Pancreas (tissue), 10 donors: ENCODE measurements at regions not wholly inside any gene's neighbourhood (a gene's known extent, or its start where the extent isn't known, plus 50 kb on each side); places are given as distances from the start of the nearest gene placed in this dataset.

Experiments
- ATAC-seq, 4 donors: fragments of 200-7000 bp; cut with Tn5 transposase; one replicate each; pipeline versions ENCODE4 v1.8.0 to v1.9.1; 2020; ENCODE audit warnings: mild to moderate bottlenecking in 4 of 4, moderate library complexity in 4 of 4
- DNase-seq, 6 donors: peaks; one replicate each; pipeline ENCODE4 v3.0.0-alpha.2; 2020
- FAIRE-seq: peaks from 2 replicates; lab custom pipeline; 2012; peaks lifted over from hg19 to GRCh38; lab: Jason Lieb, UNC
- H3K27ac ChIP-seq, 4 donors: fragments of 200-600 bp; sonication (generic); 1 replicate in 3 of 4; 2 replicates in 1 of 4; pipeline versions ENCODE4 v1.5.0 to v1.8.0; 2020
- H3K27me3 ChIP-seq, 4 donors: fragments of 200-600 bp; one replicate each; pipeline ENCODE4 v1.8.0; 2021
- H3K36me3 ChIP-seq, 3 donors: fragments of 200-600 bp; sonication (generic) in 1 of 3; one replicate each; pipeline versions ENCODE4 v1.5.0 to v1.8.0; 2020 to 2021
- H3K4me1 ChIP-seq, 3 donors: fragments of 200-600 bp; one replicate each; pipeline ENCODE4 v1.8.0; 2021
- H3K4me3 ChIP-seq, 4 donors: fragments of 200-600 bp; sonication (generic) in 2 of 4; one replicate each; pipeline versions ENCODE4 v1.5.0 to v1.8.0; 2020 to 2021
- H3K9me3 ChIP-seq, 4 donors: fragments of 200-600 bp; one replicate each; pipeline ENCODE4 v1.8.0; 2021
- WGBS, 2 donors: extraction: QIAGEN DNeasy Blood & Tissue Kit; methylation state at CpG; one replicate each; pipeline ENCODE4 v1.1.7; 2013; 5-methylcytosine and 5-hydroxymethylcytosine counted together
- intact Hi-C, 3 donors: fragments of 100-400 bp; cut with DNase I; formaldehyde crosslinking; loops; one replicate each; pipeline versions ENCODE4 v1.11.1 to v1.14.2; 2022
- TF ChIP-seq, protein P1 (sequence below), 4 donors: fragments of 200-600 bp; sonication (generic) in 3 of 4; IDR thresholded peaks; one replicate each; pipeline versions ENCODE4 v1.5.0 to v1.8.0; 2021; ENCODE audit warnings: antibody characterized with exemption in 4 of 4
- donor health status: healthy with polysubstance abuse.
- donor health status: DM: no; HTN: no; CAD: no; lungs with moderate emphysema.
- donor health status: DM: no; HTN: no; CAD: no.
- donor health status: control.
- donor health status: control.
- donor health status: Bipolar disorder and iron deficiency.
- donor health status: DM: yes; HTN: yes; CAD: no.
- donor health status: DM: no; HTN: no; CAD: no.
- donor health status: DM: no; HTN: no; CAD: no.
- donor health status: DM: yes; HTN: yes; CAD: no.

DNA sequence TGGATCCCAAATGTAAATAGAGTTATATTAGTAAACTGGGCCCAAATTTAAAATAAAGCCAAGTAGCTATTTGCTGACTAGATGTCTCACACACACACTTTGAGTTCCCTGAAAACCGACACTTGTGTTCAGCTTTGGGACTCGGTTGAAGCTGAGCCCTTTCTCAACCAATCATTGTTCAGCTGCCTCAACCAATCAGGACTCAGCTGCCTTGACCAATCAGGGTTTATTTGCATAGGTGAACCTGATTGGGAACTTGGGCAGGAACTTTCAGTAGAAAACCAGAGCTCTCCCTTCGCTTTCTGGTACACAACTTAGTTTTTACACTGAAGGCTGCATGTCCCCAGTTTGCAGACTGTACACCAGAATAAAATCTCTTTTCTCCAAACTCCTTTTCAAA, 301.7 kb downstream of the FOXA2 start:
- H3K9me3 ChIP-seq: no peaks in the 10 kb centered on the region
- DNase-seq (no peak), ATAC-seq (no peak), FAIRE-seq (no peak)
- no peaks in the 10 kb centered on the region for H3K4me1 ChIP-seq
- H3K4me3 ChIP-seq: no peak overlapping the region
- no peaks in the 10 kb centered on the region for H3K27me3 ChIP-seq
- no peak overlapping the region for H3K27ac ChIP-seq
- WGBS, 2 donors: 73 to 80% methylated on average over 3 of the region's 3 CpGs
- H3K36me3 ChIP-seq: no peaks in the 10 kb centered on the region
- intact Hi-C loops: no loop called here
- TF ChIP-seq, protein P1, sequence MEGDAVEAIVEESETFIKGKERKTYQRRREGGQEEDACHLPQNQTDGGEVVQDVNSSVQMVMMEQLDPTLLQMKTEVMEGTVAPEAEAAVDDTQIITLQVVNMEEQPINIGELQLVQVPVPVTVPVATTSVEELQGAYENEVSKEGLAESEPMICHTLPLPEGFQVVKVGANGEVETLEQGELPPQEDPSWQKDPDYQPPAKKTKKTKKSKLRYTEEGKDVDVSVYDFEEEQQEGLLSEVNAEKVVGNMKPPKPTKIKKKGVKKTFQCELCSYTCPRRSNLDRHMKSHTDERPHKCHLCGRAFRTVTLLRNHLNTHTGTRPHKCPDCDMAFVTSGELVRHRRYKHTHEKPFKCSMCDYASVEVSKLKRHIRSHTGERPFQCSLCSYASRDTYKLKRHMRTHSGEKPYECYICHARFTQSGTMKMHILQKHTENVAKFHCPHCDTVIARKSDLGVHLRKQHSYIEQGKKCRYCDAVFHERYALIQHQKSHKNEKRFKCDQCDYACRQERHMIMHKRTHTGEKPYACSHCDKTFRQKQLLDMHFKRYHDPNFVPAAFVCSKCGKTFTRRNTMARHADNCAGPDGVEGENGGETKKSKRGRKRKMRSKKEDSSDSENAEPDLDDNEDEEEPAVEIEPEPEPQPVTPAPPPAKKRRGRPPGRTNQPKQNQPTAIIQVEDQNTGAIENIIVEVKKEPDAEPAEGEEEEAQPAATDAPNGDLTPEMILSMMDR (IDR thresholded peaks at IDR 0.05): no peak

GRCh38 chr20:22274330-22274729, 310.0 kb downstream of the FOXA2 start:
- DNase-seq (peak in 1 of 6 donors; percentile 9), FAIRE-seq (no peak), ATAC-seq (no peak)
- H3K9me3 ChIP-seq: no peaks in the 10 kb centered on the region
- no peak overlapping the region for H3K27ac ChIP-seq
- intact Hi-C loops: no loop called here
- TF ChIP-seq, protein P1 (IDR thresholded peaks at IDR 0.05): no peak
- no peaks in the 10 kb centered on the region for H3K4me1 ChIP-seq
- WGBS, 2 donors: 12 to 23% methylated on average over 4 of the region's 4 CpGs
- H3K36me3 ChIP-seq: no peaks in the 10 kb centered on the region
- H3K27me3 ChIP-seq: no peaks in the 10 kb centered on the region
- H3K4me3 ChIP-seq: no peak overlapping the region

GRCh38 chr20:22268675-22269074, 315.7 kb downstream of the FOXA2 start:
- 80 to 96% methylated on average over 2 of the region's 2 CpGs for WGBS, 2 donors
- Histone ChIP-seq H3K9me3 (no peaks in the 10 kb centered on the region), H3K36me3 (no peaks in the 10 kb centered on the region), H3K4me3 (no peak overlapping the region), H3K27ac (no peak overlapping the region), H3K27me3 (no peaks in the 10 kb centered on the region), H3K4me1 (no peaks in the 10 kb centered on the region)
- intact Hi-C loops: no loop called here
- no peak for DNase-seq
- FAIRE-seq: no peak
- TF ChIP-seq, protein P1 (IDR thresholded peaks at IDR 0.05): no peak
- no peak for ATAC-seq

GRCh38 chr20:22264917-22265316, 319.5 kb downstream of the FOXA2 start:
- Histone ChIP-seq H3K4me1 (no peaks in the 10 kb centered on the region), H3K4me3 (no peak overlapping the region), H3K9me3 (no peaks in the 10 kb centered on the region), H3K27ac (no peak overlapping the region), H3K36me3 (no peaks in the 10 kb centered on the region), H3K27me3 (no peaks in the 10 kb centered on the region)
- intact Hi-C loops: no loop called here
- FAIRE-seq (no peak), ATAC-seq (no peak), DNase-seq (no peak)
- TF ChIP-seq, protein P1 (IDR thresholded peaks at IDR 0.05): no peak
- WGBS, 2 donors: 61 to 70% methylated on average over 4 of the region's 4 CpGs

DNA sequence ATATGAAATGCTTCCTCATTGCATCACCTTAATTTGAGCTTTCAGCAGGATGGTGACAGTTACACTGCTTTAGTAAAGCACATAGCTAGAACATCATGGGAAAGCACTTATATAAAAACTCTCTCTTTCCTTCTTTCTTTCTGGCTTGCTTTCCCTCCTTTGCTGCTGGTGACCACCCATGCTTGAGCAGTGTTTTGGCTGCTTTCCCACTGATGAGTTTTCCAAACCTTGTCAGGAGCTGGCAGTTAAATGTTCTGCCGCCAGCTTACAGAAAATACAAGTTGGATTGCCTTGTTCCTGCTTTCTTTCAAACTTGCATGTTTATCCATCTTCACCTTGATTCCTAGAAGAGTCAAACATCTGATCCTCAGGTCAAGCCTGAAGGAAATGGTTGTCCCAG, 323.9 kb downstream of the FOXA2 start:
- Histone ChIP-seq H3K9me3 (no peaks in the 10 kb centered on the region), H3K27ac (no peak overlapping the region), H3K4me1 (no peaks in the 10 kb centered on the region), H3K27me3 (peaks cover 0 to 9% (median 0%) of the 10 kb centered on the region in 4 donors), H3K36me3 (no peaks in the 10 kb centered on the region), H3K4me3 (no peak overlapping the region)
- intact Hi-C loops: no loop called here
- ATAC-seq (no peak), FAIRE-seq (no peak), DNase-seq (no peak)
- WGBS, 2 donors: 60 to 74% methylated on average over 1 of the region's 1 CpG
- TF ChIP-seq, protein P1 (IDR thresholded peaks at IDR 0.05): no peak
